ENCODE measurements at regions not wholly inside any gene's neighbourhood (a gene's known extent, or its start where the extent isn't known, plus 50 kb on each side); places are given as distances from the start of the nearest gene placed in this dataset.
"Not testable (repeated sequence)": the region's sequence is repeated elsewhere in the genome, so short reads cannot be mapped to it uniquely, and the experiment has no call there.

DNA sequence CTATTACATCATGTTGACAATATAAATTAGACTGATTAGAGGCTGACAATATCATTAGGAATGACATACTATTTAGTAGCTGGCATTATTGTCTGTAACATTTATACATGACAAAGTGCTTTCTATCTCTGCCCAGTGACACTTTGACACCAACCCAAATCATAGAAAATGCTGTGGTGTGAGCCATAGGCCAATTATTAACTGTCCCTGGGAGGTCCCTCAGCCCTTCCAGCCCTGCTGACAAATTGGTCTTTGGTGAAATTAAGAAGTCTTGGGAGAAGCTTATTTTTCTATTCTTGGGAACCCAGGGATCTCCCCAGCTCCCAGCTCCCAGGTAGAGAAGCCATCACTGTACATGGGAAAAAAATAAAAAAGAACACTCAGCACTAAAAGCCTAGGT lies 179.6 kb downstream of the AIPL1 start:
- Histone ChIP-seq H3K36me3 (no peaks in the 10 kb centered on the region), H3K27ac (no peak overlapping the region), H3K9me3 (ENCODE audit: severe bottlenecking) (no peaks in the 10 kb centered on the region), H3K4me3 (ENCODE audit: low read depth, low read length) (no peak overlapping the region), H3K27me3 (ENCODE audit: insufficient read depth, low read depth, severe bottlenecking) (no peaks in the 10 kb centered on the region)
- no peak for DNase-seq
- TF ChIP-seq, protein P1, sequence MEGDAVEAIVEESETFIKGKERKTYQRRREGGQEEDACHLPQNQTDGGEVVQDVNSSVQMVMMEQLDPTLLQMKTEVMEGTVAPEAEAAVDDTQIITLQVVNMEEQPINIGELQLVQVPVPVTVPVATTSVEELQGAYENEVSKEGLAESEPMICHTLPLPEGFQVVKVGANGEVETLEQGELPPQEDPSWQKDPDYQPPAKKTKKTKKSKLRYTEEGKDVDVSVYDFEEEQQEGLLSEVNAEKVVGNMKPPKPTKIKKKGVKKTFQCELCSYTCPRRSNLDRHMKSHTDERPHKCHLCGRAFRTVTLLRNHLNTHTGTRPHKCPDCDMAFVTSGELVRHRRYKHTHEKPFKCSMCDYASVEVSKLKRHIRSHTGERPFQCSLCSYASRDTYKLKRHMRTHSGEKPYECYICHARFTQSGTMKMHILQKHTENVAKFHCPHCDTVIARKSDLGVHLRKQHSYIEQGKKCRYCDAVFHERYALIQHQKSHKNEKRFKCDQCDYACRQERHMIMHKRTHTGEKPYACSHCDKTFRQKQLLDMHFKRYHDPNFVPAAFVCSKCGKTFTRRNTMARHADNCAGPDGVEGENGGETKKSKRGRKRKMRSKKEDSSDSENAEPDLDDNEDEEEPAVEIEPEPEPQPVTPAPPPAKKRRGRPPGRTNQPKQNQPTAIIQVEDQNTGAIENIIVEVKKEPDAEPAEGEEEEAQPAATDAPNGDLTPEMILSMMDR (IDR thresholded peaks at IDR 0.05; ENCODE audit: low read depth, low read length) = no peak

DNA sequence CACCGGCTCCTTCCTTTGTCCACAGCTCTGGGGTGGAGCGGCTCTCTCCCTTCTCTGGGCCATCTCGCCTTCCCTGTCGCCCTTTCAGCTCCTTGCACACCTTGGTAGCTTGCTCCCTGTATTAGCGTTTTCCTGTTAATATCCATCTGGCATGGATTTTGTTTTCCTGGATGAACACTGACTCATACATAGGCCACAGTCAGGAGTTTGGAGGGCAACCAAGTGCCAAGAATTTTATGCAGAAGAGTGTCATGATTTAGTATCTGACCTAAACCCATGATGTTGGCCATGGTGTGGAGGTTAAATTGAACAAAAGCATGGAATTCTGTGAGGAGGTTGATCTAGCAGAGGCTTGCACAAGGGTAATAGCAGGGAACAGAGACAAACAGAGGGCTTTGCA lies 180.9 kb downstream of the AIPL1 start:
- no peak for DNase-seq

DNA sequence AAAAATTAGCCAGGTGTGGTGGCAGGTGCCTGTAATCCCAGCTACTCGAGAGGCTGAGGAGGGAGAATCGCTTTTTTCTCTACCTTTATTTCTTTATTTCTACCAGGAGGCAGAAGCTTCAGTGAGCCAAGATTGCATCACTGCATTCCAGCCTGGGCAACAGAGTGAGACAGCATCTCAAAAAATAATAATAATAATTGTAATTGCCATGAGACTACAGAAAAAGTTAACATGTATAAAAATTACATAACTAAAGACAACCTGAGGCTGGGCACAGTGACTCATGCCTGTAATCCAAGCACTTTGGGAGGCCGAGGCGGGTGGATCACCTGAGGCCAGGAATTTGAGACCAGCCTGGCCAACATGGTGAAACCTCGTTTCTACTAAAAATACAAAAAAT lies 181.5 kb downstream of the WSCD1 start:
- H3K27me3 ChIP-seq (ENCODE audit: insufficient read depth, low read depth, severe bottlenecking); H3K36me3 ChIP-seq; H3K9me3 ChIP-seq (ENCODE audit: severe bottlenecking); H3K4me3 ChIP-seq (ENCODE audit: low read depth, low read length); DNase-seq; H3K27ac ChIP-seq: not testable (repeated sequence)

More for the DNA sequence above, 180.9 kb downstream of the AIPL1 start:
- Histone ChIP-seq H3K4me3 (ENCODE audit: low read depth, low read length) (no peak overlapping the region), H3K27ac (no peak overlapping the region), H3K9me3 (ENCODE audit: severe bottlenecking) (peaks cover 2% of the 10 kb centered on the region), H3K36me3 (no peaks in the 10 kb centered on the region), H3K27me3 (ENCODE audit: insufficient read depth, low read depth, severe bottlenecking) (no peaks in the 10 kb centered on the region)
- TF ChIP-seq, protein P1 (IDR thresholded peaks at IDR 0.05; ENCODE audit: low read depth, low read length) = no peak

DNA sequence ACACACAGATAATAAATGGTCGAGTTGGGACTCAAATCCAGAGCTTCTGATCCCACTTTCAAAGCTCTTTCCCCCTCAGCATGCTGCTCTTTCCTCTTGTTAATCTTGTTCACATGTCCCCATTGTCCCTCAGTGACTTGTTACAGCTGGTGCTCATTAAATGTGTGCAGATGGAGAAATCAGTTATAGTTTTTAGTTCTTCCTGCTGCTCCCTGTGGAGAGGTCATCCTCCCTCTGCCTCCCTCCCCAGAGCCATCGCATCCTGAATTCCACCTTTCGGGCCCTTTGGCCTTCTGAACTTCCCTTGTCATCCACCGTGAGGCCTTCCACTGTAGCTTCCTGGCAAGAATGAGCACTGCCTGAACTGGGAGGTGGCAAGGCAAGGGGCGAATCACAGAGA lies 179.6 kb downstream of the WSCD1 start:
- no peak overlapping the region for H3K27ac ChIP-seq
- no peaks in the 10 kb centered on the region for H3K27me3 ChIP-seq (ENCODE audit: insufficient read depth, low read depth, severe bottlenecking)
- TF ChIP-seq, protein P1 (IDR thresholded peaks at IDR 0.05; ENCODE audit: low read depth, low read length) = no peak
- H3K9me3 ChIP-seq (ENCODE audit: severe bottlenecking) = peaks cover 2% of the 10 kb centered on the region
- no peak overlapping the region for H3K4me3 ChIP-seq (ENCODE audit: low read depth, low read length)
- H3K36me3 ChIP-seq = no peaks in the 10 kb centered on the region
- no peak for DNase-seq

DNA sequence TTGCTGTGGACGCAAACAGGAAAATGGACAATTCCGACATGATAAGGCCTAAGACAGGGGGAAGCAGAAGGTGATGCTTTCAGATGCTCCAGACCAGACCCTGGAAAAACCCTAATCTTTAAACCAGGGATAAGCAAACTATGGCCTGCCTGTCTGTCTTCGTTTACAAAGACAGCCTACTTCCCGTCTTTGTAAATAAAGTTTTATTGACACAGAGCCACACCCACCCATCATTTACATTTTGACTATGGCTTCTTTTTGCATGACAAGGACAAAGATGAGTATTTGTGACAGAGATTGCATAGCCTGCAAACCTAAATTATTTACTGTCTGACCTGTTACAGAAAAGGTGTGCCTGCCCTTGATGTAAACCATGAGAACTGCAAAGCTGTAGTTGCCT lies 177.9 kb downstream of the WSCD1 start:
- TF ChIP-seq, protein P1 (IDR thresholded peaks at IDR 0.05; ENCODE audit: low read depth, low read length) = no peak
- Histone ChIP-seq H3K27me3 (ENCODE audit: insufficient read depth, low read depth, severe bottlenecking) (no peaks in the 10 kb centered on the region), H3K9me3 (ENCODE audit: severe bottlenecking) (peaks cover 2% of the 10 kb centered on the region), H3K36me3 (no peaks in the 10 kb centered on the region), H3K4me3 (ENCODE audit: low read depth, low read length) (no peak overlapping the region), H3K27ac (no peak overlapping the region)
- DNase-seq = no peak

DNA sequence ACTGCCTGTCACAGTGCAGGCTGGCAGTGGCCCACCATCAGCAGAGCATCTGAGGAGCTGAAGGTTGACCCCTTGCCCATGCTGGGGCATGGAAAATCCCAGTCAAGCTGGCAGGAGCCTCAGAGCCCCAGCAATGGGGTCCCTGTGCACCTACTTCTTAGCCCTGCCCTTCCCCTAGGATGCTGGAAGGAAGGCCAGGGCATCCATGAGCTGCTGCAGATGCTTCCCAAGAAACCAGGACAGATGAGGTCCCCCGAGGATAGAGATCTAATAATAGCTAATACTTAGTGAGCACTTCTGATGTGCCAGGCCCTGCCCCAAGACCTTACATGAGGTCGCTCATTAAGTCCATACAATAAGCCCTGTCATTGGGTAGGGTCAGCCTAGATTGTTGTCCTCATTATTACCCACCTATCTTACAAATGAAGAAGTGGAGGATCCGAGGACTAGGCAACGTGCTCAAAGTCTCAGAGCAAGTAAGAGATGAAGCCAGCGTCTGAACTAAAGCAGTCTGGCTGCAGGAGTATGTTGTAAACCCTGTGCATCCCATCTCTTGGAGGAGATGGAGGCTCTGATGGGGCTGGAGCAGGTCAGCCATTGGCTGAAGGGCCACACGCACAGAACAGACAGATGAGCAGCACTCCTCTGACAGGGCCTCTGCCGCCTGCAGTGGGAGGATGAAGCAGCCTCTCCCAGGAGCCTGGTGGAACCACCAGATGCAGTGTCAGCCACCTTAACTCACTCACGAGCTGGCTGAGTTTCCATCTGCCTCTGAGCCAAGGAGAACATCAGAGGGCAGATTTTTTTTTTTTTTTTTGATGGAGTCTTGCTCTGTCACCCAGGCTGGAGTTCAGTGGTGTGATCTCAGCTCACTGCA lies 175.4 kb downstream of the WSCD1 start:
- TF ChIP-seq, protein P1 (IDR thresholded peaks at IDR 0.05; ENCODE audit: low read depth, low read length) = no peak
- no peak overlapping the region for H3K4me3 ChIP-seq (ENCODE audit: low read depth, low read length)
- peaks cover 2% of the 10 kb centered on the region for H3K9me3 ChIP-seq (ENCODE audit: severe bottlenecking)
- no peaks in the 10 kb centered on the region for H3K36me3 ChIP-seq
- no peaks in the 10 kb centered on the region for H3K27me3 ChIP-seq (ENCODE audit: insufficient read depth, low read depth, severe bottlenecking)
- peak; percentile 18 for DNase-seq
- H3K27ac ChIP-seq = no peak overlapping the region
